ENCODE measurements at regions not wholly inside any gene's neighbourhood (a gene's known extent, or its start where the extent isn't known, plus 50 kb on each side); places are given as distances from the start of the nearest gene placed in this dataset.

DNA sequence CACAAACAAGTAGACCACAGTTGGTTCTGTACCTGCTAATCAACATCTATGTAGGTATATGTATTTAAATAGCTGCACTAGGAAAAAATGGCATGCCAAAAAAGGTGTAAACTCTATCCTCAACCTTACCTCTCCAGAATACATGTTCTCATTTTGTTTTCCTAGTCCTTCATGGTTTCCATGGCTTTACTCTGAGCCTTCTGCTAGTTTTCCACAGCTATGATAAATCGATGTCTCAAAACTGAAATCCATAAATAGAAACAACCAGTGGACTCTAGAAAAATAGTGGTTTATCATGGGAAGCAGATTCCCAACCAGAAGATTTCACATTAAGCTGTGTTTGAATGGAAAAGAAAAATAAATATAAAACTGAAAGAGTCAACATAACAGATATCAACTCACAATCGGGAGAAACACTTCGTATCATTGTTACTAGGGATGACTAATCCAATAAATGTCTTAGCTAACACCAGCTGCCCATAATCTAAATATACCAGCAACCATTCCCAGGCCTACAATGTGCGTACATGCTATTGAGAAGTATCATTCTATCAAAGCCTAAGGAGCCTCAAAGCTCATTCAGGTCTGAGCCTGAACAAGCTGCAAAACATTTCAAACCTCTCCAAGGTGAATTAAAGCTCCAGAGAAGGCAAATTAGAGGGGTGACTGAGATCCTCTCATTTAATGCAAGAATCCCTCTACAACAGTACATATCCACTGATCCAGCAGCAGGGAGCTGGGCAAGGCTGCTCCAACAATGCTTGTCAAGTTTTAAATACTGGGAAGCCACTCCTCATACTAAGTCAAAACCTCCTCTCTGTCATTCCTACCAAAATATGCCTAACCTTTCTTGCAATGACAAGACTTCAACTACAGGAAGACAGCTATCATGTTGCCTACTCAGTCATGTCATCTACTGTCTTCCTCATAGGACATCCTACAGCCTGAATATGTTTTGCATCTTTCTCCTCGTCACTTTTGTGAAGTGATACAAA lies 90.2 kb downstream of the KCTD12 start:
- TF ChIP-seq CREB1 (IDR thresholded peaks at IDR 0.05) (no peak), HDAC6 (IDR thresholded peaks at IDR 0.05; ENCODE audit: low read depth, low read length) (no peak), POLR2A (IDR thresholded peaks at IDR 0.05; ENCODE audit: control extremely low read depth in 1 of 2, low read depth in 2 of 2, low read length in 2 of 2) (no peak), EP300 (IDR thresholded peaks at IDR 0.05; ENCODE audit: borderline replicate concordance in 1 of 2, low read depth in 2 of 2, low read length in 2 of 2) (no peak), RAD21 (IDR thresholded peaks at IDR 0.05 in 1 of 2, conservative IDR thresholded peaks at IDR 0.05 in 1 of 2; ENCODE audit: low read depth in 2 of 2, low read length in 2 of 2) (no peak), CEBPB (IDR thresholded peaks at IDR 0.05; ENCODE audit: low read depth, low read length) (no peak), YY1 (IDR thresholded peaks at IDR 0.05; ENCODE audit: low read depth, low read length) (no peak), EZH2 (IDR thresholded peaks at IDR 0.05; ENCODE audit: low read depth, low read length, severe bottlenecking) (no peak), SP1 (IDR thresholded peaks at IDR 0.05; ENCODE audit: low read depth, low read length) (no peak), TAF1 (IDR thresholded peaks at IDR 0.05; ENCODE audit: low read depth, low read length) (no peak), ASH2L (IDR thresholded peaks at IDR 0.05; ENCODE audit: low read length) (no peak), POLR2AphosphoS5 (IDR thresholded peaks at IDR 0.05; ENCODE audit: low read depth, low read length) (no peak)
- TF ChIP-seq, protein P1, sequence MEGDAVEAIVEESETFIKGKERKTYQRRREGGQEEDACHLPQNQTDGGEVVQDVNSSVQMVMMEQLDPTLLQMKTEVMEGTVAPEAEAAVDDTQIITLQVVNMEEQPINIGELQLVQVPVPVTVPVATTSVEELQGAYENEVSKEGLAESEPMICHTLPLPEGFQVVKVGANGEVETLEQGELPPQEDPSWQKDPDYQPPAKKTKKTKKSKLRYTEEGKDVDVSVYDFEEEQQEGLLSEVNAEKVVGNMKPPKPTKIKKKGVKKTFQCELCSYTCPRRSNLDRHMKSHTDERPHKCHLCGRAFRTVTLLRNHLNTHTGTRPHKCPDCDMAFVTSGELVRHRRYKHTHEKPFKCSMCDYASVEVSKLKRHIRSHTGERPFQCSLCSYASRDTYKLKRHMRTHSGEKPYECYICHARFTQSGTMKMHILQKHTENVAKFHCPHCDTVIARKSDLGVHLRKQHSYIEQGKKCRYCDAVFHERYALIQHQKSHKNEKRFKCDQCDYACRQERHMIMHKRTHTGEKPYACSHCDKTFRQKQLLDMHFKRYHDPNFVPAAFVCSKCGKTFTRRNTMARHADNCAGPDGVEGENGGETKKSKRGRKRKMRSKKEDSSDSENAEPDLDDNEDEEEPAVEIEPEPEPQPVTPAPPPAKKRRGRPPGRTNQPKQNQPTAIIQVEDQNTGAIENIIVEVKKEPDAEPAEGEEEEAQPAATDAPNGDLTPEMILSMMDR (IDR thresholded peaks at IDR 0.05; ENCODE audit: control extremely low read depth in 1 of 3, insufficient read depth in 1 of 3, low read depth in 1 of 3, low read length in 3 of 3), result no peak
- TF ChIP-seq, protein P2, sequence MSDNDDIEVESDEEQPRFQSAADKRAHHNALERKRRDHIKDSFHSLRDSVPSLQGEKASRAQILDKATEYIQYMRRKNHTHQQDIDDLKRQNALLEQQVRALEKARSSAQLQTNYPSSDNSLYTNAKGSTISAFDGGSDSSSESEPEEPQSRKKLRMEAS (IDR thresholded peaks at IDR 0.05), result no peak

Data from H1 (cell line).